ENCODE measurements at regions not wholly inside any gene's neighbourhood (a gene's known extent, or its start where the extent isn't known, plus 50 kb on each side); places are given as distances from the start of the nearest gene placed in this dataset.

DNA sequence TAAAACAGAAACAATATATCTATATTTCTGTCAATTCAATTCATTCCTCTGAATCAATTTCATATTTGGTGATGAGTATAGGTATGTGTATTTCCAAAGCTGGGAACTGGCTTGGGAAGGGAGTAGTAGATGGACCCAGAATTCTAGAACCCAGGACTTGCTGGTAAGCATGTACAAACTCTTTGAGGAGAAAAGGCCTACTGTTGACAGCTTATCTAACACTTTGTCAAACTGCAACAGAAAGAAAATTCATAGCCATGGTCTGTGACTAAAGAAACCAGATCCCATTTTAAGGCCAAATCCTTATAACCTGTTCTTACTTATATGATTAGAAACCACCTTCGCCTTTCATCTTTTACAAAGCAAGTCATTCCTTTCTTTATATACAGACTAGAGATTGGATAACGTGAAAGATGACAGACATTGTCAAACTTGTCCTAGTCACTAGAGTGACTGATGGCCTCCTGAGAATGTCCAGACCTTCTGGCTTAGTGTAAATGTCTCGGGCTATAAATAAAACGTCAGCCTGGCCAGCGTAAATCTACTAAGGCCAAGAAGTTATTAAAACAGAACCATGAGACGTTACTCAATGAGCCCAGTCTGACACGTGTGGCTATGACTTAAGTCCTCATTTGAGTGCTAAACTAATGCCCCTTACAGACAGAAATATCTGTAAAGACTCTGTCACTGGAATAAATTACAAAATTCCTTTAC is 152.3 kb downstream of the ALDH8A1 start:
- H3K9me3 ChIP-seq (ENCODE audit: insufficient read depth in 2 of 2, low read depth in 1 of 2, low read length in 1 of 2), result no peaks in the 10 kb centered on the region
- peaks cover 0 to 2% (median 0%) of the 10 kb centered on the region in 4 experiments; a peak in 2 of 7 replicates for H3K4me1 ChIP-seq (replicated peaks in 1 of 4; ENCODE audit: control insufficient read depth in 3 of 4, insufficient read depth in 4 of 4, low read length in 3 of 4)
- H2AK5ac ChIP-seq (ENCODE audit: low read depth, low read length), result no peak overlapping the region
- H2AFZ ChIP-seq (ENCODE audit: low read length), result no peak overlapping the region
- no peak overlapping the region for H4K5ac ChIP-seq (ENCODE audit: insufficient read length, low read depth, low read length)
- CTCF ChIA-PET (ENCODE audit: partially characterized antibody), result interaction anchor here (0.7 kb wide), 1 partner anchor 254 kb away, joined by 3 read pairs; no protein-coding TSS in a partner anchor
- no peak overlapping the region for H3K4ac ChIP-seq (replicated peaks; ENCODE audit: insufficient read length, low read depth, low read length)
- no peaks in the 10 kb centered on the region for H3K27me3 ChIP-seq (replicated peaks in 1 of 4; ENCODE audit: control insufficient read depth in 3 of 4, extremely low read depth in 1 of 4, insufficient read depth in 3 of 4, low read length in 3 of 4)
- no peak for DNase-seq (ENCODE audit: low read depth in 1 of 2, low spot score in 2 of 2)
- no peak overlapping the region for H2BK5ac ChIP-seq (ENCODE audit: low read depth, low read length)
- TF ChIP-seq KDM5A (IDR thresholded peaks at IDR 0.05; ENCODE audit: low read length) (no peak), JUN (IDR thresholded peaks at IDR 0.05; ENCODE audit: low read depth, low read length) (no peak), CEBPB (IDR thresholded peaks at IDR 0.05; ENCODE audit: low read depth, low read length) (no peak), NANOG (IDR thresholded peaks at IDR 0.05; ENCODE audit: insufficient read depth, low read depth, low read length, poor library complexity, severe bottlenecking) (no peak), CHD2 (IDR thresholded peaks at IDR 0.05; ENCODE audit: low read length) (no peak), EGR1 (IDR thresholded peaks at IDR 0.05; ENCODE audit: borderline replicate concordance, low read depth, low read length) (no peak), MAFK (IDR thresholded peaks at IDR 0.05; ENCODE audit: low read depth, low read length) (no peak), CBX5 (IDR thresholded peaks at IDR 0.05; ENCODE audit: low read depth, low read length) (no peak), GABPA (IDR thresholded peaks at IDR 0.05; ENCODE audit: borderline replicate concordance, insufficient read depth, low read length) (no peak)
- TF ChIP-seq, protein P1, sequence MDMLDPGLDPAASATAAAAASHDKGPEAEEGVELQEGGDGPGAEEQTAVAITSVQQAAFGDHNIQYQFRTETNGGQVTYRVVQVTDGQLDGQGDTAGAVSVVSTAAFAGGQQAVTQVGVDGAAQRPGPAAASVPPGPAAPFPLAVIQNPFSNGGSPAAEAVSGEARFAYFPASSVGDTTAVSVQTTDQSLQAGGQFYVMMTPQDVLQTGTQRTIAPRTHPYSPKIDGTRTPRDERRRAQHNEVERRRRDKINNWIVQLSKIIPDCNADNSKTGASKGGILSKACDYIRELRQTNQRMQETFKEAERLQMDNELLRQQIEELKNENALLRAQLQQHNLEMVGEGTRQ (IDR thresholded peaks at IDR 0.05; ENCODE audit: low read length), result no peak
- TF ChIP-seq, protein P2, sequence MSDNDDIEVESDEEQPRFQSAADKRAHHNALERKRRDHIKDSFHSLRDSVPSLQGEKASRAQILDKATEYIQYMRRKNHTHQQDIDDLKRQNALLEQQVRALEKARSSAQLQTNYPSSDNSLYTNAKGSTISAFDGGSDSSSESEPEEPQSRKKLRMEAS (IDR thresholded peaks at IDR 0.05), result no peak
- H2BK120ac ChIP-seq (replicated peaks; ENCODE audit: low read depth, low read length), result no peak overlapping the region
- no peak overlapping the region for H2BK20ac ChIP-seq (ENCODE audit: low read length)
- H3K27ac ChIP-seq (ENCODE audit: low read depth, low read length), result no peak overlapping the region
- no peaks in the 10 kb centered on the region for H3K36me3 ChIP-seq (ENCODE audit: control insufficient read depth in 2 of 4, insufficient read depth in 4 of 4, low read length in 3 of 4)
- no peak overlapping the region for H4K91ac ChIP-seq (replicated peaks; ENCODE audit: insufficient read length, low read length)
- no peaks in the 10 kb centered on the region for H4K20me1 ChIP-seq (replicated peaks in 1 of 2; ENCODE audit: control insufficient read depth in 1 of 2, insufficient read depth in 2 of 2, low read length in 2 of 2)
- no peaks in the 10 kb centered on the region for H3K23me2 ChIP-seq (ENCODE audit: low read depth, low read length)
- no peak overlapping the region for H3K4me3 ChIP-seq (ENCODE audit: extremely low read depth in 1 of 4, insufficient read depth in 2 of 4, low read depth in 3 of 4, low read length in 4 of 4)
- no peak overlapping the region for H3K9ac ChIP-seq (replicated peaks in 1 of 4; ENCODE audit: extremely low read depth in 1 of 4, low read depth in 3 of 4, low read length in 3 of 4)
- WGBS, 2 experiments (ENCODE audit: extremely low coverage in 1 of 2, insufficient coverage in 1 of 2, insufficient read length in 1 of 2, insufficient replicate concordance in 2 of 2, low coverage in 1 of 2, low lambda C conversion rate in 2 of 2, missing lambda C conversion rate in 1 of 2), result 89% methylated on average over 7 of the region's 7 CpGs; no CpG with 5 or more reads in 1 of the 2 experiments
- H3K14ac ChIP-seq (ENCODE audit: insufficient read length), result no peak overlapping the region
- H3K79me1 ChIP-seq (ENCODE audit: low read depth, low read length), result no peaks in the 10 kb centered on the region
- no peak overlapping the region for H3K18ac ChIP-seq (ENCODE audit: extremely low read depth, low read length)
- no peak for FAIRE-seq
- no peak overlapping the region for H4K8ac ChIP-seq (ENCODE audit: extremely low read depth, insufficient read depth, low read length)
- no peak overlapping the region for H3K4me2 ChIP-seq (ENCODE audit: insufficient read depth in 1 of 2, low read depth in 2 of 2, low read length in 2 of 2)
- H3K56ac ChIP-seq (replicated peaks; ENCODE audit: insufficient read length, low read depth, low read length), result no peak overlapping the region
- POLR2A ChIA-PET (ENCODE audit: partially characterized antibody), result no interaction called here
- H2BK15ac ChIP-seq (ENCODE audit: low read length), result no peak overlapping the region
- no peak overlapping the region for H2BK12ac ChIP-seq (ENCODE audit: low read depth, low read length)
- H3K23ac ChIP-seq (ENCODE audit: insufficient read length), result no peak overlapping the region
- no peaks in the 10 kb centered on the region for H3K79me2 ChIP-seq (ENCODE audit: control insufficient read depth in 1 of 2, insufficient read depth in 2 of 2, low read length in 2 of 2)
